ENCODE measurements at regions not wholly inside any gene's neighbourhood (a gene's known extent, or its start where the extent isn't known, plus 50 kb on each side); places are given as distances from the start of the nearest gene placed in this dataset.

DNA sequence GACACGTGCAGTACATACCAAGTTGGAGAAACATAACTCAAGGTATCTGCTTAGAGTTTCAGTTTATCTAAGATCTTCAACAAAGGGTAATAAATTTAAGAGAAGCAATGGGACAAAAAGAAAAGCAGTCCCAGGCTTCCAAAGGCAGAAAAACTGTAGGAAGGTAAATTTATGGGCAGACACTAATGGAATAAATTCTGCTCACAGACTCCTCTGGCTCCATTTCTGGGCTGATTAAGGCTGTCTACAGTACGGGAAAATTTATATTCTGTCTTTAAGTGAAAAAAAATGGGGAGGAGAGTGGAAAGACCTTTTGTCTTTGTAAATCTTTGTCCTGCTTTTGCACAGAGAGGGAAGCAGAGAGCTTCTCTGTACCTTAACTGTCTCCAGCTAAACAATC, 587.5 kb upstream of the IGFBP3 start:
- H3K4me1 Mint-ChIP-seq: no peaks in the 10 kb centered on the region
- intact Hi-C loops (cut with micrococcal nuclease): no loop called here
- no peak overlapping the region for H3K4me3 ChIP-seq (ENCODE audit: low read length)
- no peak for DNase-seq
- ATAC-seq: no peak
- no peaks in the 10 kb centered on the region for H3K27me3 ChIP-seq (ENCODE audit: control insufficient read depth, insufficient read depth, low read length)
- H3K27ac ChIP-seq (ENCODE audit: low read length): no peak overlapping the region
- H3K36me3 Mint-ChIP-seq: peaks cover 6% of the 10 kb centered on the region
- H3K27me3 Mint-ChIP-seq (ENCODE audit: low read depth in 2 of 2): no peaks in the 10 kb centered on the region
- TF ChIP-seq, protein P1, sequence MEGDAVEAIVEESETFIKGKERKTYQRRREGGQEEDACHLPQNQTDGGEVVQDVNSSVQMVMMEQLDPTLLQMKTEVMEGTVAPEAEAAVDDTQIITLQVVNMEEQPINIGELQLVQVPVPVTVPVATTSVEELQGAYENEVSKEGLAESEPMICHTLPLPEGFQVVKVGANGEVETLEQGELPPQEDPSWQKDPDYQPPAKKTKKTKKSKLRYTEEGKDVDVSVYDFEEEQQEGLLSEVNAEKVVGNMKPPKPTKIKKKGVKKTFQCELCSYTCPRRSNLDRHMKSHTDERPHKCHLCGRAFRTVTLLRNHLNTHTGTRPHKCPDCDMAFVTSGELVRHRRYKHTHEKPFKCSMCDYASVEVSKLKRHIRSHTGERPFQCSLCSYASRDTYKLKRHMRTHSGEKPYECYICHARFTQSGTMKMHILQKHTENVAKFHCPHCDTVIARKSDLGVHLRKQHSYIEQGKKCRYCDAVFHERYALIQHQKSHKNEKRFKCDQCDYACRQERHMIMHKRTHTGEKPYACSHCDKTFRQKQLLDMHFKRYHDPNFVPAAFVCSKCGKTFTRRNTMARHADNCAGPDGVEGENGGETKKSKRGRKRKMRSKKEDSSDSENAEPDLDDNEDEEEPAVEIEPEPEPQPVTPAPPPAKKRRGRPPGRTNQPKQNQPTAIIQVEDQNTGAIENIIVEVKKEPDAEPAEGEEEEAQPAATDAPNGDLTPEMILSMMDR (IDR thresholded peaks at IDR 0.05): no peak
- 62% methylated on average over 2 of the region's 2 CpGs for WGBS (ENCODE audit: insufficient coverage)
- H3K36me3 ChIP-seq (ENCODE audit: control insufficient read depth, insufficient read depth, low read length): no peaks in the 10 kb centered on the region
- H3K4me1 ChIP-seq (ENCODE audit: control insufficient read depth, insufficient read depth, low read length): no peaks in the 10 kb centered on the region
- H3K9me3 ChIP-seq (ENCODE audit: control insufficient read depth, insufficient read depth, low read length): peaks cover 5% of the 10 kb centered on the region
- no peak overlapping the region for H3K27ac Mint-ChIP-seq
- no peak overlapping the region for H3K4me3 Mint-ChIP-seq
- H3K9me3 Mint-ChIP-seq: peaks cover 16% of the 10 kb centered on the region in 2 donors

DNA sequence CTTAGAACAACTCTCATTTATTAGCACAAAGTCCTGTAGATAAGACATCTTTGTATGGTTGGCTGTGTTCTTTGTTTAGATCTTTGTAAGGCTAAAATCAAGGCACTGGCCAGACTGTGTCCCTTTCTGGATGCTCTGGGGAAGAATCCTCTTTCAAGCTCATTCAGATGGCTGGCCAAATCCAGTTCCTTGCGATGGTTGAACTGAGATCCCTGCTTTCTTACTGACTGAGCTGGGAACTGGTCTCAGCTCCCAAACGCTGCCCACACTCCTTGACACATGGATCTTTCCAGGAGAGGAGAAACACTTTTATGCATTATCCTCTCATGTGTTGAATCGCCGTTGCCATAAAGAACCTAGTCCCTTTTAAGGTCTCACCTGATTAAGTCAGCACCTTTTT, 586.5 kb upstream of the IGFBP3 start:
- H3K9me3 ChIP-seq (ENCODE audit: control insufficient read depth, insufficient read depth, low read length): no peaks in the 10 kb centered on the region
- intact Hi-C loops (cut with micrococcal nuclease): no loop called here
- H3K27ac ChIP-seq (ENCODE audit: low read length): no peak overlapping the region
- TF ChIP-seq, protein P1 (IDR thresholded peaks at IDR 0.05): no peak
- Mint-ChIP-seq H3K36me3 (peaks cover 6% of the 10 kb centered on the region), H3K27me3 (ENCODE audit: low read depth in 2 of 2) (no peaks in the 10 kb centered on the region), H3K27ac (no peak overlapping the region), H3K4me3 (no peak overlapping the region), H3K9me3 (peaks cover 10% of the 10 kb centered on the region in 2 donors), H3K4me1 (no peaks in the 10 kb centered on the region)
- H3K4me3 ChIP-seq (ENCODE audit: low read length): no peak overlapping the region
- ATAC-seq (no peak), DNase-seq (no peak)
- no peaks in the 10 kb centered on the region for H3K36me3 ChIP-seq (ENCODE audit: control insufficient read depth, insufficient read depth, low read length)
- 92% methylated on average over 4 of the region's 4 CpGs for WGBS (ENCODE audit: insufficient coverage)
- H3K27me3 ChIP-seq (ENCODE audit: control insufficient read depth, insufficient read depth, low read length): no peaks in the 10 kb centered on the region
- no peaks in the 10 kb centered on the region for H3K4me1 ChIP-seq (ENCODE audit: control insufficient read depth, insufficient read depth, low read length)

DNA sequence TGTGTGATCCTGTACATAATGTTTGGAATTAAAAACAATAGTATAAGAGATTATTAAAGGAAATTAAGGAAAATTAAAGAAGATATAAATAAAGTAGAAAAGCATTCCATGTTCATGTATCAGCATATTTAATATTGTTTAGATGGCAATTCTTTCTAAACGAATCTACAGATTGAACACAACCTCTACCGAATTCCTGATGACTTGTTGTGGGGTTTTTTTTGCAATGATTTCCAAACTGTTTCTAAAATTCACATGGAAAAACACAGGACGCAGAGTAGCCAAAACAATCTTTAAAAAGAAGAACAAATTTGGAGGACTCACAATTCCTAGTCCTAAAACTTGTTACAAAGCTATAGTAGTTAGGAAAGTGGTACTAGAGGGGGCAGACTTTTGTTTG, 573.4 kb upstream of the IGFBP3 start:
- H3K27me3 Mint-ChIP-seq (ENCODE audit: low read depth in 2 of 2): no peaks in the 10 kb centered on the region
- peaks cover 27% of the 10 kb centered on the region for H3K36me3 Mint-ChIP-seq
- ATAC-seq (no peak), DNase-seq (no peak)
- WGBS (ENCODE audit: insufficient coverage): 80% methylated on average over 1 of the region's 3 CpGs
- TF ChIP-seq, protein P1 (IDR thresholded peaks at IDR 0.05): no peak
- intact Hi-C loops (cut with micrococcal nuclease): no loop called here
- H3K9me3 Mint-ChIP-seq: peaks cover 25 to 26% of the 10 kb centered on the region in 2 donors
- Histone ChIP-seq H3K27ac (ENCODE audit: low read length) (no peak overlapping the region), H3K4me1 (ENCODE audit: control insufficient read depth, insufficient read depth, low read length) (no peaks in the 10 kb centered on the region), H3K27me3 (ENCODE audit: control insufficient read depth, insufficient read depth, low read length) (no peaks in the 10 kb centered on the region), H3K4me3 (ENCODE audit: low read length) (no peak overlapping the region), H3K36me3 (ENCODE audit: control insufficient read depth, insufficient read depth, low read length) (no peaks in the 10 kb centered on the region), H3K9me3 (ENCODE audit: control insufficient read depth, insufficient read depth, low read length) (no peaks in the 10 kb centered on the region)
- H3K27ac Mint-ChIP-seq: no peak overlapping the region
- H3K4me3 Mint-ChIP-seq: no peak overlapping the region
- no peaks in the 10 kb centered on the region for H3K4me1 Mint-ChIP-seq

DNA sequence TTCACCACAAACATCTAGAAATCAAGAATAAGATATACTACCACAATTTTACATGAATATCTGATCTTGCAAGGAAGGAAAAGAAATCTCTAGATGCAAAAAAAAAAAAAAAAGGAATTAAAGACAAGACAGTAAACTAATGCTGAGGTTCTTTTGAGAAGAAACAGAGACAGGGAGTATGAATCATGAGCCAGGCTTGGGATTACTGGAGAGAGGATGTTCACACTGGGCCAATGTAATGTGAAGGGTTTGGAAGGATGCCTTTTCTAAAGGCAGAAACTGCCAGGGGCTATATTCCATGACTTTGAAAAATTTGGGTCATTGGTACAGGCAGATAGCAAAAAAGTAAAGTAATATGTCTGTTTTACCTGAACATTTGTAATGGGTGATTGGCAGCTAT, 573.0 kb upstream of the IGFBP3 start:
- no peak overlapping the region for H3K4me3 Mint-ChIP-seq
- Histone ChIP-seq H3K36me3 (ENCODE audit: control insufficient read depth, insufficient read depth, low read length) (no peaks in the 10 kb centered on the region), H3K27me3 (ENCODE audit: control insufficient read depth, insufficient read depth, low read length) (no peaks in the 10 kb centered on the region), H3K9me3 (ENCODE audit: control insufficient read depth, insufficient read depth, low read length) (no peaks in the 10 kb centered on the region), H3K27ac (ENCODE audit: low read length) (no peak overlapping the region), H3K4me1 (ENCODE audit: control insufficient read depth, insufficient read depth, low read length) (no peaks in the 10 kb centered on the region), H3K4me3 (ENCODE audit: low read length) (no peak overlapping the region)
- H3K27ac Mint-ChIP-seq: no peak overlapping the region
- TF ChIP-seq, protein P1 (IDR thresholded peaks at IDR 0.05): no peak
- H3K9me3 Mint-ChIP-seq: peaks cover 25% of the 10 kb centered on the region in 2 donors
- H3K36me3 Mint-ChIP-seq: peaks cover 27% of the 10 kb centered on the region
- H3K27me3 Mint-ChIP-seq (ENCODE audit: low read depth in 2 of 2): no peaks in the 10 kb centered on the region
- intact Hi-C loops (cut with micrococcal nuclease): no loop called here
- no peak for DNase-seq
- no peak for ATAC-seq
- H3K4me1 Mint-ChIP-seq: no peaks in the 10 kb centered on the region

Data from natural killer cell (primary cell).